Dermis blood vessel endothelial cell (primary cell): ENCODE measurements at regions not wholly inside any gene's neighbourhood (a gene's known extent, or its start where the extent isn't known, plus 50 kb on each side); places are given as distances from the start of the nearest gene placed in this dataset.

Experiments
- DNase-seq: peaks from one replicate; pipeline ENCODE4 v3.0.0; 2010

GRCh38 chr18:65547046-65547445, 203.8 kb upstream of the CDH7 start:
- DNase-seq = no peak

DNA sequence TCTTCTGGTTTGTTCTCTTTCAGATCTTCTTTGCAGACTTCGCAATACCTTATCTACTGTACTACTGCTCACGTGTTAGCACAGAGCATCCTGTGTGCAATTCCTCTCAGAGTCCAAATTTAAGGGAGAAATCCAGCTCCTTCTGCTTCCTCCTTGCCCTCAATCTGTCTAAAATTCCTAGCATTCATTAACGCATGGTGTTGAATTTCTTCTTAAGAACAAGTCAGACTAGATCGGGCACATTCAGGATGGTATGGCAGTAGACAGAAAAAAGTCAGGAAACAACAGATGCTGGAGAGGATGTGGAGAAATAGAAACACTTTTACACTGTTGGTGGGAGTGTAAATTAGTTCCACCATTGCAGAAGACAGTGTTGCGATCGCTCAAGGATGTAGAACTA, 206.1 kb upstream of the CDH7 start:
- DNase-seq = no peak

DNA sequence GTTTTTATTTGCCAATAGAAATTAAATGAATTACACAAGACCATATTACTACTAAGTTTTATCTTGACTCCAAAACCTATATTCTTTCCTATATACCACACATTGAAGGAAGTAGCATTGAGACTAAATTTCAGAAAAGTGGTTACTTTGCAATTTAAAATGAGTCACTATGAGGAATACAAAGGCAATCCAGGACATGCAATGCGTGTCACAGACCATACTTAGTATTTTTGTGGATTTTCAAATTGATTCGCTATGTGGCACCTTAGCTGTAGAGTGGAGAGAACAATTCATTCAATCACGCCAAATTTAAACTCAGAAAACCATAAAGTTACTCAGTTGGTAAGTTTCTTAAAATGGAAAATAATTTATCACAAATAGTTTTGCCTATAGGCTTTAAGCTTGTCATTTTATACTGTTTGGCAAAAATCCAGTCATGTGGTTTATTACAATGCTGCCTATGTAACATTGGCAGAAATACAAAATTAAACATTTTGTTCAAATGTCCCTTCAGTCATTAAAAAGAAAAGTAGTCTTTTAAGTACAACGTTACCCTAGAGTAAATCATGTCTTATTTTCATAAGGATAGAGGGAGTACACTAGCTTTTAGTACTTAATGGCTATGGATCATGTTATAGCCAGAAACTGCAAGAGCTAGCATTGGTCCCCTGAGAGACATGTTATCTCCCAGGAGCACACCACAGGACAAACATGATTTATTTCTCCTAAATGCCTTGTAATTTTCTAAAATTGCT, 222.8 kb upstream of the CDH7 start:
- DNase-seq = no peak

- DNase-seq = no peak
These were observed 224.7 kb upstream of the CDH7 start for GRCh38 chr18:65526099-65526498.

DNA sequence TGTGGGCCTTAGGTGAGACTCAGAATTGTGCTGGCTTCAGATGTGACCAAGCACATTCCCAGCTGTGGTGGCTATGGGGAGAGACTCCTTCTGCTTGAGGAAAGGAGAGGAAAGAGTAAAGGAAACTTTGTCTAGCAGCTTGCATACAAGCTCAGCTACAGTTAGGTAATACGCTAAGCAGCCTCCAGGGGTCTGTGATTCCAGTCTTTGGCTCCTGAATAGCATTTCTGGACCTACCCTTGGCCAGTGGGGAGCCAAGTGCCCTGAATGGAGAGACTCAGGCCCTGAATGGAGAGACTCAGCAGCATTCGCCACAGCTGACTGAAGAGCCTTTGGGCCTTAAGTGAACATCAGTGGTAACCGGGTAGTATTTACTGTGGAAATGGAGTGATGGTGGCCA, 227.4 kb upstream of the CDH7 start:
- DNase-seq = no peak

DNA sequence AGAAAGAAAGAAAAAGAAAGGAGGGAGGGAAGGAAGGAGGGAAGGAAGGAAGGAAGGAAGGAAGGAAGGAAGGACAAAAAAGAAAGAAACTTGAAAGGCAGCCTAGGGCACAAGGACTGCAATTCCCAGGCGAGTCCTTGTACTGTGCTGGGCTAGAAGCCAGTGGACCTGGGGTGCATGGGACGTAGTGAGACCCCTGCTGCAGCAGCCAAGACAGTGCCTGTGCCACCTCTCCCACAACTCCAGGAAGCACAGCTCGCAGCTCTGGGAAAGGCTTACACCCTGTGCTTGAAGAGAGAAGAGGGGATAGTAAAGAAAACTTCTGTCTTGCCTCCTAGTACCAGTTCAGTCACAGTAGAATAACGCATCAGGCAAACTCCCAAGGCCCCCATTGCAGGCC, 227.9 kb upstream of the CDH7 start:
- no peak for DNase-seq

DNA sequence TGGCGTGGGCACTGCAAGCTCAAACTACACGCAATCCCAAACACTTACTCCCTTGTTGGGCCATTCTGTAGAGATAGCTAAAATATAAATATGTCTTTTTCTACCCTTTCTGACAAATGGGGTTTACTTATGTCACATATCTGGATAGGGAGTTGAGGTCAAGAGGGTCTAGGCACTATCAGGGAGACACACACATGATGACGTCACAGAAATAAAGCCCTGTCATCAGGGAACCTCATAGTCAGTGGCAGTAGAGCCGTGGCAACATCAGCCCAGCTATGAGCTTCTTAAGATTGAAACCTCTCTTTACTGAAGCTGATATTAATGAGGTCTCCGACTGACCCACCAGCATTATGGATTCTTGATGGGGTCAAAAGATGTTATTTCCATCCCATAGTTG, 234.6 kb upstream of the CDH7 start:
- DNase-seq = no peak

GRCh38 chr18:65498605-65499004, 252.2 kb upstream of the CDH7 start:
- no peak for DNase-seq

- no peak for DNase-seq
These were observed 263.2 kb upstream of the CDH7 start for GRCh38 chr18:65487569-65487968.

GRCh38 chr18:65477455-65477854, 273.4 kb upstream of the CDH7 start:
- DNase-seq = no peak

DNA sequence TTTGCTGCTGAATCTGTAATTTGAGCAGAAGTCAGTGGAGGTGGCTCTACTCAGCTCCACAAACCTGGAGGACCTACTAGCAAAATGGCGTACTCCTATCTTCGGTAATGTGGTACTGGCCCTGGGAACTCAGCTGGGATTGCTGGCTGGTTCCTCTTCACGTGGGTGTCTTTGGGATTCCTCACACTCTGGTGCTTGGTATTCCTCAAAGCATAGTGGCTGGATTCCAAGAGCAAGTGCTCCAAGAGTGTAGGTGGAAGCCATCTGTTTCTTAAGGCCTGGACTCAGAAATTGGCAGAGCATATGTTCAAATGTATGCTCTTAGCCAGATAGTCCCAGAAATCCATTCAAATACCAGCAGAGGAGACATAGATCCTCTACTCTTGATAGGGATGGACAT, 281.9 kb upstream of the CDH7 start:
- no peak for DNase-seq

GRCh38 chr18:65464361-65464760, 286.5 kb upstream of the CDH7 start:
- no peak for DNase-seq

DNA sequence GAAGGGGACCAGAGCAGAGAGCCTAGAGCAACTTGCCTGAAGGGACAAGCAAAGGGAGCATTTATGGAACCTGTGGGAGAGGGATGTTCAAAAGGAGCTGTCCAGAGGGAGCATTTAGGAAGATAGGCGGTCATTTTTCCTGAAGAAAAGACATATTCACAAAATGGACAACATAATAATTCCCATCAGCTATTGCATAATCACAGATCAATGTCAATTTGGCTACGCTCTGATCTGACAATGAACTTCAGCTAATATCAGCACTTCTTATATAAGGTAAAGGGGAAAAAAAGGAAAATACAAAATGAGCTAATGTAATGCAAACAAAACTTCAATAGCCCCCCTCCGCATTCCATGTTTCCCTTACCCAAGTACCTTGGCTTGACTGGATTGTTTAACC, 291.1 kb upstream of the CDH7 start:
- no peak for DNase-seq

- no peak for DNase-seq
These were observed 291.9 kb upstream of the CDH7 start for GRCh38 chr18:65458871-65459270.

DNA sequence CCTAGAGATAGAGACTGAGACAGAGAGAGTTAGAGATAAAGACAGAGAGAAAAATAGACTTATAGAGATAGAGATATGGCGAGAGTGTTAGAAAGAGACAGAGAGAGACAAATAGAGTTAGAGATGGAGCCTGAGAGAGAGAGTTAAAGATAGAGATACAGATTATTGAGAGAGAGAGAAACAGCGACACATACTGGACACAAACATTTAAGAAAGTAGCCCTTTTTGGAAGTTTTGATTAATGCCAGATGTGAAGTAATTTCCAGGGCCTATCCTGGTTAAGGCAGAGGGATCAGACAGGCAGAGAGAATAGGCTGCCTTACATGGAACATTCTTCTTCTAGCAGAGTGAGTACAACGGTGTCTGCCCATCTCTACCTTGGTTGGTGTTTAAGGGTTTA, 311.6 kb upstream of the CDH7 start:
- DNase-seq = no peak

DNA sequence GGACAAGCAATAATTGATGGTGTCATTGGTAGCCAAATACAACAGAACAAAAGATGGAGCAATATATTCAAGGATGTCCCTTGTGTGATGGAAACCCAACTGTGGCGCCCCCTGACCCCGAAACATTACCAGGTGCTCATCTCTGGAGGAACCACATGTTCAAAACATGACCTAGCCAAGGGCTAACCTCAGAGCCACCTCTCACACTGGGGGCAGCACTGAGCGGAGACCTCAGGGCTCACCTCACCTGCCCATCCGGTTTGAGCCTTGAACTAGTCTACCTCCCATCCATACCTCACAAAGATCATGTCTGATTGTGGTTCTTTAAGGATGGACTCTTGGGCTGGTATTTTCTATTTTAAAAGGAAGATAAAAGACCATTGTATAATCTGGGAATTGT, 314.4 kb upstream of the CDH7 start:
- no peak for DNase-seq

DNA sequence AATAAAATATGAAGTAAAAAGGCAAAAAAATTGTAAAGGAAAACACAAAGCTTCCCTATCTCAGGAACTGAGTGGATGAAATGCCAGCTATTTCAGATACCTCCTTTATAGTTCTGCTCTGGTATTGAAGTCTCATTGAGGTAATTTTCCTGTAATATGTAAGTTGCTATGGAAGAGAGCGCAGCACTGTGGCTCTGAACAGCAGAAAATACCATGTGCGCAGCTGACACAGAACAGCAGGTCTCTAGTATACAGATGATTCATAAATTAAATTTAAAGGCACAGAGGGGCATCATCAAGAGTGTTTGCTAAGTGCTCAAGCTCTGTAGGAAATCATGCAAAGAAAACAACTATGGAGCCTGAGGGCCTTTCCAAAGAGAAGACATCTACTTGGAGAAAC, 315.3 kb upstream of the CDH7 start:
- no peak for DNase-seq

GRCh38 chr18:65429601-65430000, 321.2 kb upstream of the CDH7 start:
- no peak for DNase-seq

DNA sequence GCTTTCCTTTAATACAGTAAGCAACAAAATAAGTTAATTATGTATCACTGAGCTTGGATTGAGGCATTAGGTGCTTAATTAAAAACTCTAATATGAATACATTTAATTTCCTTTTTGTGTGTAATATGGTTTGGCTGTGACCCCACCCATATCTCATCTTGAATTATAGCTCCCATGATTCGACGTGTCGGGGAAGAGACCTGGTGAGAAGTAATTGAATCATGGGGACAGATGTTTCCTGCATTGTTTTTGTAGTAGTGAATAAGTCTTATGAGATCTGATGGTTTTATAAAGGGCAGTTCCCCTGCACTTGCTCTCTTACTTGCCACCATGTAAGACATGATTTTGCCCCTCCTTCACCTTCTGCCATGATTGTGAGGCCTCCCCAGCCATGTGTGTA, 325.4 kb upstream of the CDH7 start:
- DNase-seq = no peak

- DNase-seq = no peak
These were observed 327.0 kb upstream of the CDH7 start for GRCh38 chr18:65423776-65424175.

GRCh38 chr18:65422544-65423136, 328.2 kb upstream of the CDH7 start:
- no peak for DNase-seq

GRCh38 chr18:65415098-65415497, 335.7 kb upstream of the CDH7 start:
- DNase-seq = no peak

- DNase-seq = no peak
These were observed 336.3 kb upstream of the CDH7 start for GRCh38 chr18:65414501-65414900.

GRCh38 chr18:65411061-65411460, 339.8 kb upstream of the CDH7 start:
- DNase-seq = no peak

GRCh38 chr18:65409261-65409660, 341.6 kb upstream of the CDH7 start:
- DNase-seq = no peak
